Stimulated activated CD4-positive, alpha-beta T cell treated with anti-CD3 and anti-CD28 coated beads, TNF-alpha, amount 100 ng/mL, for 1 hour (primary cell): ENCODE measurements at regions not wholly inside any gene's neighbourhood (a gene's known extent, or its start where the extent isn't known, plus 50 kb on each side); places are given as distances from the start of the nearest gene placed in this dataset.
A peak's percentile ranks its signal among the peaks of the same experiment; 100 is the strongest.

Experiments used
- DNase-seq, 3 donors: peaks; one replicate each; pipeline ENCODE4 v3.0.0-alpha.2; 2020; ENCODE audit warnings: low read depth in 3 of 3, low spot score in 1 of 3

GRCh38 chr12:31868965-31869364, 90.2 kb upstream of the RESF1 start:
- DNase-seq = no peak

- DNase-seq = no peak
These were observed 91.9 kb upstream of the RESF1 start for GRCh38 chr12:31867292-31867691.

- no peak for DNase-seq
These were observed 92.7 kb upstream of the RESF1 start for GRCh38 chr12:31866523-31866922.

GRCh38 chr12:31865023-31865422, 94.2 kb upstream of the RESF1 start:
- DNase-seq = no peak

DNA sequence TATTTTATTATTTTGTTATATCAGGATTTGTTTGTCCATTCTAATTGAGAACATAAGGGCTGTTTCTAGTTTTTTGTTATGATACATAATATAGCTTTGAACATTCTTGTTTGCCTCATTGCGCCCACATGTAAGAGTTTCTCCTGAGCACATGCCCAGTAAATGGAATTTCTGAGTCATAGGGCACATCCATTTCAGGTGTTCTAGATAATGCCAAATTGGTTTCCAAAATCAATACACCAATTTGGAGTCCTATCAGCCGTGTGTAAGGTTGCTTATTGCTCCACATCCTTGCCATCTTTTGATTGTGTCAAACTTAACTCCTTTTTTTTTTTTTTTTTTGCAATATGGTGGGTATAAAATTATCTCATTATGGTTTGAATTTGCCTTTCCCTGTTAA, 97.9 kb upstream of the RESF1 start:
- DNase-seq = no peak

DNA sequence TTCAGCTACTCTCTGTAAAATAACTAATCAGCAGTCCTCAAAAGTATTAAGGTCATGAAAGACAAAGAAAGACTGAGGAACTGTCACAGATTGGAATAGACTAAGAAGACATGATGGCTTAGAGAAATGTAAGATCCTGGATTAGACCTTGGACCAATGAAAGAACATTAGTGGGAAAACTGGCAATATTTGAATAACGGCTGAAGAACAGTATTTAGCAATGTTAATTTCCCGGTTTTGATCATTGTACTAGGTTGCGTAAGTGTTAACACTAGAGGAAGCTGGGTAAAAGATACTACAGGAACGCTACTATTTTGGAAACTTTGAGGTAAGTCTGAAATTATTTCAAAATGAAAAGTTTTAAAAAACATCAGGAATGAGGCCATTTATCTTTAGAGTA, 98.8 kb upstream of the RESF1 start:
- DNase-seq = no peak

GRCh38 chr12:31859232-31859977, 99.8 kb upstream of the RESF1 start:
- no peak for DNase-seq

GRCh38 chr12:31855427-31855826, 103.8 kb upstream of the RESF1 start:
- DNase-seq = no peak

DNA sequence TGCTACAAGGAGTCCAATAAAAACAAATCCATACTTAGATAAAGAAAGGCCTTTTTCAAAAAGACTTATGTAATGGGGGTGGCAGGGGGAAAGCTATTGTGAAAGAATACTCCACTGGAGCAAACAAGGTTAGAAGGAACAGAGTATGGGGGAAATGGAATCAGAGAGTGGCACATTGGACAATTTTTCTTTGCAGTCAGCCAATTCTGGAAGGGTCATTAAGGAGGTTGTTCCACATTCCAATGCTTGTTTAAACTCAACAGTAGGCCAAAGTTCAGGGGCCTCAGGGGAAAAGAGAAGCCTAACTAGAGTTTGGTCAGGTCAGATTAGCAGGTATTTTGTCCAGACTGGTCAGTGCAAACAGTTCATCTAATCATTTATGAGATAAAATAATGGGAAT, 105.2 kb upstream of the RESF1 start:
- no peak for DNase-seq

GRCh38 chr12:31853520-31853919, 105.7 kb upstream of the RESF1 start:
- DNase-seq = no peak

GRCh38 chr12:31850268-31850667, 108.9 kb upstream of the RESF1 start:
- no peak for DNase-seq

- no peak for DNase-seq
These were observed 110.0 kb upstream of the RESF1 start for GRCh38 chr12:31849090-31849687.

- no peak for DNase-seq
These were observed 112.8 kb upstream of the RESF1 start for GRCh38 chr12:31846405-31846804.

GRCh38 chr12:31845613-31846322, 113.4 kb upstream of the RESF1 start:
- DNase-seq = no peak

DNA sequence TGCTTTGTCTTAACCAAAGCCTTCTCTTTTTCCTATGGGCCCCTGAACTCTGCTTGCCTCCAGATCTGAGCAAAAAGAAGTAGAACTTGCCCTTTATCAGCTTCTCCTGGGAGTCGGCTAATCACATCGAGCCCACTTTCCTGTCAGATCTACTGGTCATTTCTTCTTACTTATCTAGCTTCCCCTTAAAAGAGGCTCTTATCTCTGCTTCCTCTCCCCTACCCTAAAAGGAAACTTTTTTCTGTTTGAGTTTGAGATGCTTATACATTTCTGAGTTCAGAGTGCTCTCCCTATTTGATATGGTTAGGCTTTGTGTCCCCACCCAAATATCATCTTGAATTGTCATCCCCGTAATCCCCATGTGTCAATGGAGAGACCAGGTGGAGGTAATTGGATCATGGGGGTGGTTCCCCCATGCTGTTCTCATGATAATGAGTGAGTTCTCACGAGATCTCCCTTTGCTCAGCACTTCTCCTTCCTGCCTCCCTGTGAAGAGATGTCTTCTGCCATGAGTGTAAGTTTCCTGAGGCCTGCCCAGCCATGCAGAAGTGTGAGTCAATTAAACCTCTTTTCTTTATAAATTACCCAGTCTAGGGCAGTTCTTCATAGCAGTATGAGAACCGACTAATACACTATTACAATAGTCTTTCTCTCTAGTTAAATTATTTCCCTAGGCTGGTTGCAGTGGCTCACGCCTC, 114.7 kb upstream of the AMN1 start:
- DNase-seq = no peak

GRCh38 chr12:31837913-31838312, 109.1 kb upstream of the AMN1 start:
- no peak for DNase-seq

DNA sequence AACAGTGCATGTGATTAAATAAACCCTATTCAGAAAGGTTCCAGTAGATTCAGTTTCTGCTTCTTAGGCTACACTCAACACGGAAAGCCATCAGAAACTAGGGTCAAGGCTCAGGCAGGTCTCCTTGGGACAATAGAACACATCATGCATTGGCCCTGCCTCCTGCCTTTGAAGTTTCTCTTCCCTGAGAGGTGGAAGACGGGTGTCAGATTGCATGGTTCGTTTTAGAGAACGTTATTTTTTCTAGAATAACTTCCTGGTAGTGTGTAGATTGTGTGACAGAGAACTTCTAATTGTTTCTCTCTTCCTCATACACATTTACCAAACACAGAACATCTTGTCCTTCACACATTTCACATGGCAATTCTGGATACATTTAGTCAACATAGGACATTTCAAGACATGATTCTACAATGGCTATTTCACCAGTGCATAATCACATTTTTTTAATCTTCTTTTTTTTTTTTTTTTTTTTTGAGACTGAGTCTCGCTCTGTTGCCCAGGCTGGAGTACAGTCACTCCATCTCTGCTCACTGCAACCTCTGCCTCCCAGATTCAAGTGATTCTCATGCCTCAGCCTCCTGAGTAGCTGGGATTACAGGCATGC, 106.6 kb upstream of the AMN1 start:
- no peak for DNase-seq

- no peak for DNase-seq
These were observed 105.3 kb upstream of the AMN1 start for GRCh38 chr12:31834150-31834549.

GRCh38 chr12:31832740-31833729, 104.2 kb upstream of the AMN1 start:
- DNase-seq = peak in 1 of 3 donors; percentile 1

- DNase-seq = no peak
These were observed 99.2 kb upstream of the AMN1 start for GRCh38 chr12:31828071-31828470.
